ENCODE measurements at regions not wholly inside any gene's neighbourhood (a gene's known extent, or its start where the extent isn't known, plus 50 kb on each side); places are given as distances from the start of the nearest gene placed in this dataset.

DNA sequence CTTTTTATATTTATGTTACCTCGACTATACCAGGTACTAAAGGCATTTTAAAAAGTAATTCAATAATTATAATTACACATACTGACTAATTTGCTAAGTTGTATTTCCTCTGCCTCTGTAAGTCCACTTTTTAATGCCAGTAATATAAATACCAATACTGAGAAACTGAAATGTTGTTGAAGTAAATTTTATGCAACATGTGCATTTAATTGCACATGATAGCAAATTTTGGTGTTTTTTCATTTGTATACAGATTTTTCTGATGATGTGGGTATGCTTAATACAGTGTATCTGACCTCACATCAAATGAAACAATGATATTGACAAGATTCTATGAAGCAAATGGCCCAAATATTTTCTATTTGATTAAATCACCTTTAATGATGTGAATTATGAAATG, 1531.6 kb downstream of the KCNT2 start:
- TF ChIP-seq, protein P1, sequence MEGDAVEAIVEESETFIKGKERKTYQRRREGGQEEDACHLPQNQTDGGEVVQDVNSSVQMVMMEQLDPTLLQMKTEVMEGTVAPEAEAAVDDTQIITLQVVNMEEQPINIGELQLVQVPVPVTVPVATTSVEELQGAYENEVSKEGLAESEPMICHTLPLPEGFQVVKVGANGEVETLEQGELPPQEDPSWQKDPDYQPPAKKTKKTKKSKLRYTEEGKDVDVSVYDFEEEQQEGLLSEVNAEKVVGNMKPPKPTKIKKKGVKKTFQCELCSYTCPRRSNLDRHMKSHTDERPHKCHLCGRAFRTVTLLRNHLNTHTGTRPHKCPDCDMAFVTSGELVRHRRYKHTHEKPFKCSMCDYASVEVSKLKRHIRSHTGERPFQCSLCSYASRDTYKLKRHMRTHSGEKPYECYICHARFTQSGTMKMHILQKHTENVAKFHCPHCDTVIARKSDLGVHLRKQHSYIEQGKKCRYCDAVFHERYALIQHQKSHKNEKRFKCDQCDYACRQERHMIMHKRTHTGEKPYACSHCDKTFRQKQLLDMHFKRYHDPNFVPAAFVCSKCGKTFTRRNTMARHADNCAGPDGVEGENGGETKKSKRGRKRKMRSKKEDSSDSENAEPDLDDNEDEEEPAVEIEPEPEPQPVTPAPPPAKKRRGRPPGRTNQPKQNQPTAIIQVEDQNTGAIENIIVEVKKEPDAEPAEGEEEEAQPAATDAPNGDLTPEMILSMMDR (IDR thresholded peaks at IDR 0.05; ENCODE audit: insufficient read depth, low read length) = no peak
- TF ChIP-seq GABPA (IDR thresholded peaks at IDR 0.05; ENCODE audit: low read depth) (no peak), POLR2AphosphoS5 (IDR thresholded peaks at IDR 0.05; ENCODE audit: low read depth) (no peak), SPI1 (IDR thresholded peaks at IDR 0.05; ENCODE audit: borderline replicate concordance, low read depth) (no peak)
- TF ChIP-seq, protein P2, sequence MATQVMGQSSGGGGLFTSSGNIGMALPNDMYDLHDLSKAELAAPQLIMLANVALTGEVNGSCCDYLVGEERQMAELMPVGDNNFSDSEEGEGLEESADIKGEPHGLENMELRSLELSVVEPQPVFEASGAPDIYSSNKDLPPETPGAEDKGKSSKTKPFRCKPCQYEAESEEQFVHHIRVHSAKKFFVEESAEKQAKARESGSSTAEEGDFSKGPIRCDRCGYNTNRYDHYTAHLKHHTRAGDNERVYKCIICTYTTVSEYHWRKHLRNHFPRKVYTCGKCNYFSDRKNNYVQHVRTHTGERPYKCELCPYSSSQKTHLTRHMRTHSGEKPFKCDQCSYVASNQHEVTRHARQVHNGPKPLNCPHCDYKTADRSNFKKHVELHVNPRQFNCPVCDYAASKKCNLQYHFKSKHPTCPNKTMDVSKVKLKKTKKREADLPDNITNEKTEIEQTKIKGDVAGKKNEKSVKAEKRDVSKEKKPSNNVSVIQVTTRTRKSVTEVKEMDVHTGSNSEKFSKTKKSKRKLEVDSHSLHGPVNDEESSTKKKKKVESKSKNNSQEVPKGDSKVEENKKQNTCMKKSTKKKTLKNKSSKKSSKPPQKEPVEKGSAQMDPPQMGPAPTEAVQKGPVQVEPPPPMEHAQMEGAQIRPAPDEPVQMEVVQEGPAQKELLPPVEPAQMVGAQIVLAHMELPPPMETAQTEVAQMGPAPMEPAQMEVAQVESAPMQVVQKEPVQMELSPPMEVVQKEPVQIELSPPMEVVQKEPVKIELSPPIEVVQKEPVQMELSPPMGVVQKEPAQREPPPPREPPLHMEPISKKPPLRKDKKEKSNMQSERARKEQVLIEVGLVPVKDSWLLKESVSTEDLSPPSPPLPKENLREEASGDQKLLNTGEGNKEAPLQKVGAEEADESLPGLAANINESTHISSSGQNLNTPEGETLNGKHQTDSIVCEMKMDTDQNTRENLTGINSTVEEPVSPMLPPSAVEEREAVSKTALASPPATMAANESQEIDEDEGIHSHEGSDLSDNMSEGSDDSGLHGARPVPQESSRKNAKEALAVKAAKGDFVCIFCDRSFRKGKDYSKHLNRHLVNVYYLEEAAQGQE (IDR thresholded peaks at IDR 0.05; ENCODE audit: insufficient replicate concordance, low read depth) = no peak

Data from HL-60 (cell line).